ENCODE measurements at regions not wholly inside any gene's neighbourhood (a gene's known extent, or its start where the extent isn't known, plus 50 kb on each side); places are given as distances from the start of the nearest gene placed in this dataset.

DNA sequence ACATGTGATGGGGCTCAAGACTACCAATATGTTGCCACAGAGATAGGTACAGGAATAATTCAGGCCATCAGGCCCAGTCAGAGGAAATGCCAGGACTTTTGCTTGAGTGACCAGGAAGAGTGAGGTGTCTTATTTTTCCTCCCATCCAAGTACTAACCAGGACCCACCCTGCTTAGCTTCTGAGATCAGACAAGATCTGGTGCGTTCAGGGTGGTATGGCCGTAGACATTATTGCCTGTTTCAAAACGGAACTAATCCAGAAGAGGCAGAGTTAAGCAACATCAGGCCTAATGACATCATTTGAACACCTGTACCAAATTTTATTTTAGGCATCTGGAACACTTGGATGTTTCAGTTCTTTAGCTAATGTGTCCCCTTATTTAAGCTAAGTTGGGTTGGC lies 205.5 kb upstream of the POU2AF2 start:
- no peak for TF ChIP-seq POLR2AphosphoS5 (IDR thresholded peaks at IDR 0.05)
- TF ChIP-seq, protein P1, sequence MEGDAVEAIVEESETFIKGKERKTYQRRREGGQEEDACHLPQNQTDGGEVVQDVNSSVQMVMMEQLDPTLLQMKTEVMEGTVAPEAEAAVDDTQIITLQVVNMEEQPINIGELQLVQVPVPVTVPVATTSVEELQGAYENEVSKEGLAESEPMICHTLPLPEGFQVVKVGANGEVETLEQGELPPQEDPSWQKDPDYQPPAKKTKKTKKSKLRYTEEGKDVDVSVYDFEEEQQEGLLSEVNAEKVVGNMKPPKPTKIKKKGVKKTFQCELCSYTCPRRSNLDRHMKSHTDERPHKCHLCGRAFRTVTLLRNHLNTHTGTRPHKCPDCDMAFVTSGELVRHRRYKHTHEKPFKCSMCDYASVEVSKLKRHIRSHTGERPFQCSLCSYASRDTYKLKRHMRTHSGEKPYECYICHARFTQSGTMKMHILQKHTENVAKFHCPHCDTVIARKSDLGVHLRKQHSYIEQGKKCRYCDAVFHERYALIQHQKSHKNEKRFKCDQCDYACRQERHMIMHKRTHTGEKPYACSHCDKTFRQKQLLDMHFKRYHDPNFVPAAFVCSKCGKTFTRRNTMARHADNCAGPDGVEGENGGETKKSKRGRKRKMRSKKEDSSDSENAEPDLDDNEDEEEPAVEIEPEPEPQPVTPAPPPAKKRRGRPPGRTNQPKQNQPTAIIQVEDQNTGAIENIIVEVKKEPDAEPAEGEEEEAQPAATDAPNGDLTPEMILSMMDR (IDR thresholded peaks at IDR 0.05 in 8 of 11, conservative IDR thresholded peaks at IDR 0.05 in 3 of 11), result no peak

All from spleen (tissue), 7 donors.